CD4-positive, alpha-beta T cell (primary cell): ENCODE measurements at regions not wholly inside any gene's neighbourhood (a gene's known extent, or its start where the extent isn't known, plus 50 kb on each side); places are given as distances from the start of the nearest gene placed in this dataset.

ENCODE experiments used
- ATAC-seq: fragments of 200-7000 bp; cut with Tn5 transposase; one replicate; pipeline ENCODE4 v1.10.0; 2022; ENCODE audit warnings: mild to moderate bottlenecking; ENCODE audit not compliant: poor library complexity
- CTCF ChIA-PET: fragments of 350-600 bp; sonication (Branson Sonifier 250); formaldehyde crosslinking; loops from one replicate; lab custom pipeline; 2021; ENCODE audit warnings: antibody characterized with exemption, inconsistent platforms; lab: Charles Lee
- POLR2A ChIA-PET: fragments of 350-600 bp; sonication (Branson Sonifier 250); formaldehyde crosslinking; loops from one replicate; lab custom pipeline; 2021; ENCODE audit warnings: antibody characterized with exemption, inconsistent platforms; lab: Charles Lee
- DNase-seq, 14 experiments: peaks; one replicate each; pipeline ENCODE4 v3.0.0-alpha.2; 2013 to 2020; ENCODE audit warnings: mixed read lengths in 2 of 14
- H3K27ac ChIP-seq, 2 donors: one replicate each; pipeline versions ENCODE4 v1.5.1 to v1.7.0; 2013; ENCODE audit warnings: low read length in 2 of 2, low read depth in 1 of 2, mild to moderate bottlenecking in 1 of 2
- H3K27me3 ChIP-seq, 2 experiments: 1 replicate in 1 of 2; 2 replicates in 1 of 2; pipeline versions ENCODE4 v1.6.1 to v1.7.0; 2013; ENCODE audit warnings: low read length in 2 of 2, control low read depth in 1 of 2, mild to moderate bottlenecking in 1 of 2, moderate library complexity in 1 of 2; ENCODE audit not compliant: insufficient read depth in 2 of 2, control insufficient read depth in 1 of 2
- H3K36me3 ChIP-seq: one replicate; pipeline ENCODE4 v1.6.1; 2013; ENCODE audit warnings: low read length, control low read depth; ENCODE audit not compliant: insufficient read depth
- H3K4me1 ChIP-seq: one replicate; pipeline ENCODE4 v1.6.1; 2013; ENCODE audit warnings: low read length, control low read depth; ENCODE audit not compliant: insufficient read depth
- H3K4me3 ChIP-seq: one replicate; pipeline ENCODE4 v1.5.1; 2013; ENCODE audit warnings: mild to moderate bottlenecking, low read length, moderate library complexity
- H3K9me3 ChIP-seq, 2 experiments: 1 replicate in 1 of 2; 2 replicates in 1 of 2; pipeline versions ENCODE4 v1.6.1 to v1.7.0; 2013; ENCODE audit warnings: low read length in 2 of 2, mild to moderate bottlenecking in 2 of 2, control low read depth in 1 of 2, moderate library complexity in 1 of 2; ENCODE audit not compliant: control insufficient read depth in 1 of 2, insufficient read depth in 1 of 2
- H3K27ac Mint-ChIP-seq: one replicate; pipeline ENCODE4 v1.8.0; 2020; ENCODE audit warnings: mixed read lengths
- H3K27me3 Mint-ChIP-seq: one replicate; pipeline ENCODE4 v1.8.0; 2021; ENCODE audit warnings: mixed read lengths
- H3K36me3 Mint-ChIP-seq: one replicate; pipeline ENCODE4 v1.8.0; 2021; ENCODE audit warnings: low read depth, mixed read lengths
- H3K4me1 Mint-ChIP-seq: one replicate; pipeline ENCODE4 v1.8.0; 2021; ENCODE audit warnings: low read depth, mixed read lengths
- H3K4me3 Mint-ChIP-seq: one replicate; pipeline ENCODE4 v1.8.0; 2020; ENCODE audit warnings: mild to moderate bottlenecking, mixed read lengths
- H3K9me3 Mint-ChIP-seq: one replicate; pipeline ENCODE4 v1.8.0; 2020; ENCODE audit warnings: mixed read lengths
- intact Hi-C, 2 experiments: fragments of 100-400 bp; cut with DNase I in 1 of 2; cut with micrococcal nuclease in 1 of 2; formaldehyde crosslinking; loops; one replicate each; pipeline versions ENCODE4 v1.15.1 to v1.9.0; 2023 to 2025; cut with DNase I, micrococcal nuclease
- TF ChIP-seq, protein P1 (sequence below): fragments of 200-600 bp; IDR thresholded peaks from one replicate; pipeline ENCODE4 v1.8.0; 2022; ENCODE audit warnings: antibody characterized with exemption, mild to moderate bottlenecking

DNA sequence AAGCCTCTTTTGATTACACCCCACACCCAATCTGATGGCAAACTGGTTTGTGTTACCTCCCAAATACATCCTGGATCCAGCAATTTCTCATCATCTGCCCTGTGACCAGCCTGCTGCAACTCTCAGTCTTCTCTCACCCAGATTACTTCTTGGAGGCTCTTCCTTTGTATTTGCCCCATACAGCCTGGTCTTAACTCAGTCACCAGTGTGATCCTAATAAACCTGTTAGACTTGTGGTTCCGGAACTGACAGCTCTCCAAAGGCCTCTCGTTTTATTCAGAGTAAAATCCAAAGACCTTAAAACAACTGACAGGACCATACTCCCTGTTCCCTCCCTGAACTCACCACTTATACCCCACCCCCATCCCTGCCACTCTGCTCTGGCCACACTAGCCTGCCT is 228.2 kb upstream of the PAPPA start:
- peaks cover 7% of the 10 kb centered on the region for H3K9me3 Mint-ChIP-seq
- H3K36me3 Mint-ChIP-seq, result no peaks in the 10 kb centered on the region
- H3K27me3 ChIP-seq, result no peaks in the 10 kb centered on the region
- H3K36me3 ChIP-seq, result no peaks in the 10 kb centered on the region
- no peaks in the 10 kb centered on the region for H3K4me1 ChIP-seq
- H3K4me3 ChIP-seq, result no peak overlapping the region
- intact Hi-C loops, result no loop called here
- H3K27me3 Mint-ChIP-seq, result no peaks in the 10 kb centered on the region
- H3K9me3 ChIP-seq, result peaks cover 0 to 17% of the 10 kb centered on the region in 2 experiments
- ChIA-PET CTCF (no interaction called here), POLR2A (no interaction called here)
- TF ChIP-seq, protein P1, sequence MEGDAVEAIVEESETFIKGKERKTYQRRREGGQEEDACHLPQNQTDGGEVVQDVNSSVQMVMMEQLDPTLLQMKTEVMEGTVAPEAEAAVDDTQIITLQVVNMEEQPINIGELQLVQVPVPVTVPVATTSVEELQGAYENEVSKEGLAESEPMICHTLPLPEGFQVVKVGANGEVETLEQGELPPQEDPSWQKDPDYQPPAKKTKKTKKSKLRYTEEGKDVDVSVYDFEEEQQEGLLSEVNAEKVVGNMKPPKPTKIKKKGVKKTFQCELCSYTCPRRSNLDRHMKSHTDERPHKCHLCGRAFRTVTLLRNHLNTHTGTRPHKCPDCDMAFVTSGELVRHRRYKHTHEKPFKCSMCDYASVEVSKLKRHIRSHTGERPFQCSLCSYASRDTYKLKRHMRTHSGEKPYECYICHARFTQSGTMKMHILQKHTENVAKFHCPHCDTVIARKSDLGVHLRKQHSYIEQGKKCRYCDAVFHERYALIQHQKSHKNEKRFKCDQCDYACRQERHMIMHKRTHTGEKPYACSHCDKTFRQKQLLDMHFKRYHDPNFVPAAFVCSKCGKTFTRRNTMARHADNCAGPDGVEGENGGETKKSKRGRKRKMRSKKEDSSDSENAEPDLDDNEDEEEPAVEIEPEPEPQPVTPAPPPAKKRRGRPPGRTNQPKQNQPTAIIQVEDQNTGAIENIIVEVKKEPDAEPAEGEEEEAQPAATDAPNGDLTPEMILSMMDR, result no peak
- no peak overlapping the region for H3K27ac ChIP-seq
- H3K27ac Mint-ChIP-seq, result no peak overlapping the region
- ATAC-seq, result no peak
- DNase-seq, result no peak
- H3K4me1 Mint-ChIP-seq, result no peaks in the 10 kb centered on the region
- no peak overlapping the region for H3K4me3 Mint-ChIP-seq

DNA sequence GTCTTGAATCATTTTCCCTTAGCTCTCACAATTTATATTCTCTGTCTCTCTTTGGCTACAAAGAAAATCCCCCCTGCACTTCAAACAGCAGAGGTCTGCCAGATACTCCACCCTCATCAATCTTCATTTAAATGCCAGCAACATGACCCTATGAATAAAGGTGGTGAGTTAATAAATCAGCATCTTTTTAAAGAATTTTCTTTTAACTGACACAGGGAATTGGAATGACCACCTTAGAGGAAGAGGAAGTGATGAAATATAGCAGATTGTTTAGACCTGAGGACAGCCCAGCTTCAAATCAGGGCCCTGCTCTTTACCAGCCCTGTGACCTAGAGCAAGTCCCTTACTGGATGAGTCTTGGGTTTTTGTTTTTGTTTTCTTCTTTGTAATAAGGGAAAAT is 223.1 kb upstream of the PAPPA start:
- Mint-ChIP-seq H3K9me3 (peaks cover 10% of the 10 kb centered on the region), H3K36me3 (no peaks in the 10 kb centered on the region), H3K4me1 (no peaks in the 10 kb centered on the region), H3K4me3 (no peak overlapping the region), H3K27ac (no peak overlapping the region), H3K27me3 (no peaks in the 10 kb centered on the region)
- Histone ChIP-seq H3K4me3 (no peak overlapping the region), H3K27me3 (no peaks in the 10 kb centered on the region), H3K27ac (no peak overlapping the region), H3K36me3 (no peaks in the 10 kb centered on the region), H3K4me1 (no peaks in the 10 kb centered on the region), H3K9me3 (peaks cover 0 to 13% of the 10 kb centered on the region in 2 experiments)
- intact Hi-C loops, result no loop called here
- ATAC-seq (no peak), DNase-seq (no peak)
- CTCF ChIA-PET, result interaction anchor here (0.7 kb wide), 1 partner anchor 95 kb away, joined by 4 read pairs; no protein-coding TSS in a partner anchor
- POLR2A ChIA-PET, result no interaction called here
- TF ChIP-seq, protein P1, result no peak

DNA sequence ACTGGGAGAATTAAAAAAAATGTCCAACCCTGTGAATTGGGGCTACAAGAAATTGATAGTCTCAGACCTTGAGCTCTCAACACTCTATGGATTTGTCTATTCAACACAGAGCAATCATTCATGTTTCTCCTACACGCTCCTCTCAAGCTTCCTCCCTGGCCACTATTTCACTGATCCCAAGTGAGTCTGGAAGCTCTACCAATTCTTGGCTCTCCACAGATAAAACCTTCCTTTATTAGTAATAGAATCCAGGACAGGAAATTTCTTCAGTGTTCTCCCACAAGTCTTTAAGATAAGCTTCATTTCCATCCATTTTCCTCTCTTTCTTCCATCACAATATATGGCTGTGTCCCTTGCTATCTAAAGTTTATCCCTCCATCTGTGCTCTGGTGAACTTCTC is 215.1 kb upstream of the PAPPA start:
- no peaks in the 10 kb centered on the region for H3K4me1 ChIP-seq
- ATAC-seq (no peak), DNase-seq (no peak)
- no peak overlapping the region for H3K27ac Mint-ChIP-seq
- no peaks in the 10 kb centered on the region for H3K27me3 ChIP-seq
- no peak overlapping the region for H3K4me3 Mint-ChIP-seq
- no peaks in the 10 kb centered on the region for H3K27me3 Mint-ChIP-seq
- intact Hi-C loops, result no loop called here
- H3K4me3 ChIP-seq, result no peak overlapping the region
- H3K27ac ChIP-seq, result no peak overlapping the region
- H3K4me1 Mint-ChIP-seq, result no peaks in the 10 kb centered on the region
- peaks cover 5% of the 10 kb centered on the region for H3K9me3 Mint-ChIP-seq
- POLR2A ChIA-PET, result no interaction called here
- H3K36me3 ChIP-seq, result no peaks in the 10 kb centered on the region
- CTCF ChIA-PET, result interaction anchor here (0.6 kb wide), 1 partner anchor 26 kb away, joined by 3 read pairs; no protein-coding TSS in a partner anchor
- no peaks in the 10 kb centered on the region for H3K36me3 Mint-ChIP-seq
- TF ChIP-seq, protein P1, result no peak
- no peaks in the 10 kb centered on the region for H3K9me3 ChIP-seq
